Jurkat, Clone E6-1 (cell line): ENCODE measurements at regions not wholly inside any gene's neighbourhood (a gene's known extent, or its start where the extent isn't known, plus 50 kb on each side); places are given as distances from the start of the nearest gene placed in this dataset.

Source experiments
- DNase-seq: peaks from one replicate; pipeline ENCODE4 v3.0.0-alpha.2; 2011; ENCODE audit warnings: low read depth, low spot score
- H3K4me3 ChIP-seq: 2 replicates; pipeline ENCODE4 v1.5.1; 2011; ENCODE audit warnings: mild to moderate bottlenecking, low read length, control low read depth, moderate library complexity

GRCh38 chr3:124373524-124373923 is 356.7 kb upstream of the UMPS start:
- DNase-seq = no peak
- H3K4me3 ChIP-seq = no peak overlapping the region

GRCh38 chr3:124374583-124374982 is 355.7 kb upstream of the UMPS start:
- H3K4me3 ChIP-seq = no peak overlapping the region
- no peak for DNase-seq

- no peak for DNase-seq
- H3K4me3 ChIP-seq = no peak overlapping the region
These were observed 348.5 kb upstream of the UMPS start for GRCh38 chr3:124381575-124382333.

GRCh38 chr3:124383051-124383450 is 347.2 kb upstream of the UMPS start:
- DNase-seq = no peak
- H3K4me3 ChIP-seq = no peak overlapping the region

GRCh38 chr3:124383846-124384466 is 346.3 kb upstream of the UMPS start:
- no peak for DNase-seq
- no peak overlapping the region for H3K4me3 ChIP-seq

GRCh38 chr3:124384527-124384926 is 345.7 kb upstream of the UMPS start:
- no peak overlapping the region for H3K4me3 ChIP-seq
- DNase-seq = no peak

GRCh38 chr3:124385996-124386395 is 344.3 kb upstream of the UMPS start:
- H3K4me3 ChIP-seq = no peak overlapping the region
- no peak for DNase-seq

- no peak overlapping the region for H3K4me3 ChIP-seq
- no peak for DNase-seq
These were observed 343.2 kb upstream of the UMPS start for GRCh38 chr3:124386996-124387595.

- H3K4me3 ChIP-seq = no peak overlapping the region
- no peak for DNase-seq
These were observed 338.5 kb upstream of the UMPS start for GRCh38 chr3:124391774-124392173.

- DNase-seq = no peak
- H3K4me3 ChIP-seq = no peak overlapping the region
These were observed 336.9 kb upstream of the UMPS start for GRCh38 chr3:124393340-124393739.

- H3K4me3 ChIP-seq = no peak overlapping the region
- DNase-seq = no peak
These were observed 335.1 kb upstream of the UMPS start for GRCh38 chr3:124395162-124395561.

GRCh38 chr3:124395584-124396338 is 334.5 kb upstream of the UMPS start:
- no peak for DNase-seq
- H3K4me3 ChIP-seq = no peak overlapping the region

GRCh38 chr3:124396339-124396950 is 333.8 kb upstream of the UMPS start:
- no peak overlapping the region for H3K4me3 ChIP-seq
- no peak for DNase-seq

GRCh38 chr3:124397088-124397487 is 333.2 kb upstream of the UMPS start:
- no peak for DNase-seq
- H3K4me3 ChIP-seq = no peak overlapping the region

- no peak for DNase-seq
- no peak overlapping the region for H3K4me3 ChIP-seq
These were observed 331.7 kb upstream of the UMPS start for GRCh38 chr3:124398594-124398993.

- no peak overlapping the region for H3K4me3 ChIP-seq
- DNase-seq = no peak
These were observed 328.4 kb upstream of the UMPS start for GRCh38 chr3:124401843-124402242.

- DNase-seq = no peak
- no peak overlapping the region for H3K4me3 ChIP-seq
These were observed 327.5 kb upstream of the UMPS start for GRCh38 chr3:124402791-124403190.

GRCh38 chr3:124404621-124405020 is 325.6 kb upstream of the UMPS start:
- H3K4me3 ChIP-seq = no peak overlapping the region
- DNase-seq = no peak

- no peak for DNase-seq
- H3K4me3 ChIP-seq = no peak overlapping the region
These were observed 323.0 kb upstream of the UMPS start for GRCh38 chr3:124407260-124407659.
